H1 (cell line): ENCODE measurements at regions not wholly inside any gene's neighbourhood (a gene's known extent, or its start where the extent isn't known, plus 50 kb on each side); places are given as distances from the start of the nearest gene placed in this dataset.

Experiments used
- CTBP2 ChIP-seq: IDR thresholded peaks from 2 replicates; pipeline ENCODE4 v1.7.0; 2011; ENCODE audit warnings: borderline replicate concordance, mild to moderate bottlenecking, moderate library complexity, mixed read lengths, low read length; ENCODE audit not compliant: insufficient read depth, insufficient read length
- GTF2F1 ChIP-seq: IDR thresholded peaks from 2 replicates; pipeline ENCODE4 v1.6.1; 2012; ENCODE audit warnings: low read depth, low read length, improper control_type of control experiment, borderline replicate concordance
- RXRA ChIP-seq: IDR thresholded peaks from 2 replicates; pipeline ENCODE4 v1.6.1; 2011; ENCODE audit warnings: low read depth, mild to moderate bottlenecking, low read length, moderate library complexity; ENCODE audit not compliant: insufficient read depth

- TF ChIP-seq RXRA (no peak), GTF2F1 (no peak), CTBP2 (no peak)
- TF ChIP-seq, all 59 proteins: peak for 0
Measured at GRCh38 chr1:193631306-193631705, 444.9 kb upstream of the B3GALT2 start (continued).
